HT1080 (cell line): ENCODE measurements at regions not wholly inside any gene's neighbourhood (a gene's known extent, or its start where the extent isn't known, plus 50 kb on each side); places are given as distances from the start of the nearest gene placed in this dataset.
"Not testable (repeated sequence)": the region's sequence is repeated elsewhere in the genome, so short reads cannot be mapped to it uniquely, and the experiment has no call there.

Experiments
- DNase-seq: peaks from one replicate; pipeline ENCODE4 v3.0.0-alpha.2; 2015; ENCODE audit warnings: low read depth

- no peak for DNase-seq
Measured at GRCh38 chr6:106885679-106886078, 88.8 kb downstream of the CD24 start.

- DNase-seq = no peak
Measured at GRCh38 chr6:106884576-106884975, 90.0 kb downstream of the CD24 start.

- no peak for DNase-seq
Measured at GRCh38 chr6:106883808-106884262, 90.7 kb downstream of the CD24 start.

- DNase-seq = no peak
Measured at GRCh38 chr6:106882601-106883518, 91.7 kb downstream of the CD24 start.

- DNase-seq = no peak
Measured at GRCh38 chr6:106882138-106882537, 92.4 kb downstream of the CD24 start.

GRCh38 chr6:106880952-106881351, 93.6 kb downstream of the CD24 start:
- DNase-seq = no peak

GRCh38 chr6:106875782-106876321, 98.7 kb downstream of the CD24 start:
- DNase-seq = no peak

- no peak for DNase-seq
Measured at GRCh38 chr6:106874481-106874880, 100.0 kb downstream of the CD24 start.

GRCh38 chr6:106872049-106872448, 102.5 kb downstream of the CD24 start:
- DNase-seq = peak; percentile 47

- DNase-seq = peak; percentile 18
Measured at GRCh38 chr6:106870824-106871717, 103.5 kb downstream of the CD24 start.

- peak; percentile 67 for DNase-seq
Measured at GRCh38 chr6:106870069-106870468, 104.5 kb downstream of the CD24 start.

- no peak for DNase-seq
Measured at GRCh38 chr6:106869203-106869602, 105.3 kb downstream of the CD24 start.

GRCh38 chr6:106866875-106867658, 107.5 kb downstream of the CD24 start:
- no peak for DNase-seq

- no peak for DNase-seq
Measured at GRCh38 chr6:106862858-106863257, 111.7 kb downstream of the CD24 start.

- no peak for DNase-seq
Measured at GRCh38 chr6:106860940-106861339, 113.6 kb downstream of the CD24 start.

- DNase-seq = peak; percentile 49
Measured at GRCh38 chr6:106858653-106859092, 115.9 kb downstream of the CD24 start.

GRCh38 chr6:106857771-106858652, 116.5 kb downstream of the CD24 start:
- no peak for DNase-seq

GRCh38 chr6:106857310-106857709, 117.2 kb downstream of the CD24 start:
- not testable (repeated sequence) for DNase-seq

- no peak for DNase-seq
Measured at GRCh38 chr6:106856227-106856874, 118.2 kb downstream of the CD24 start.
